ENCODE measurements at regions not wholly inside any gene's neighbourhood (a gene's known extent, or its start where the extent isn't known, plus 50 kb on each side); places are given as distances from the start of the nearest gene placed in this dataset.
A peak's percentile ranks its signal among the peaks of the same experiment; 100 is the strongest.

DNA sequence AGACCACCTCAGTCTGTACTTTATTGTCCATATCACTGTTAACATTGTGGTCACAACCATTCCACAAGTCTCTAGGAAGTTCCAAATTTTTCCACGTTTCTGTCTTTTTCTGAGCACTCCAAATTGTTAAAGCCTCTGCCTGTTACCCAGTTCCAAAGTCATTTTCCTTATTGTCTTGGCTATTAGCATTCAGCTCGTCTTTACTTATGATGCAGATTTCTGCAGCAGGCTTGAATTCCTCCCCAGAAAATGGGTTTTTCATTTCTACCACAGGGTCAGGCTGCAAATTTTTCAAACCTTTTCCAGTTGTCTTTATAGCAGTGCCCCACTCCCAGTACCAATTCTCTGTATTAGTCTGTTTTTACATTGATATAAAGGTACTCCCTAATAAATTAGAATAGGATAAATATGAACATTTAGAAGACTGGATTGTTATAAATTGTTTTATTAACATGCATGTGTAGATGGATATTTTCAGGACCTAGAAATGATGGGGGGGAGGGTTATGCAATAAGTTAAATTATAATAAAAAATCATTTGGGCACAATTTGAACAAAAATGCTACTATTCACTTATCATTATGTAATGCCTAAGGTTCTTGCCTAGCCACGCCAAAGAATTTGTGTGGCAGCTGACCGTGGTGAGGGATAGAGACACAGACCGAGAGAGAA is 595.3 kb upstream of the ADGRB3 start:
- intact Hi-C loops (cut with micrococcal nuclease) (no loop called here), in situ Hi-C loops (cut with MboI) (loop anchor here (5.0 kb wide), 1 partner anchor 152 kb away; no protein-coding TSS in a partner anchor)
- Histone ChIP-seq H4K20me1 (replicated peaks; ENCODE audit: control insufficient read depth, insufficient read depth, low read length) (no peaks in the 10 kb centered on the region), H3K9me3 (replicated peaks; ENCODE audit: control insufficient read depth, insufficient read depth, low read depth, low read length) (peaks cover 3% of the 10 kb centered on the region; the same call in 1 of the 2 replicates), H2AFZ (ENCODE audit: low read depth, low read length) (peak overlapping the region; percentile 73), H3K9ac (ENCODE audit: insufficient read depth in 1 of 2, low read depth in 2 of 2, low read length in 2 of 2) (peak overlapping the region; percentile 84 to 95; a peak in 3 of 4 replicates), H3K4me2 (ENCODE audit: insufficient read depth, low read length) (peak overlapping the region; percentile 82), H3K36me3 (ENCODE audit: control insufficient read depth, insufficient read depth, low read length) (no peaks in the 10 kb centered on the region), H3K79me2 (ENCODE audit: control insufficient read depth, insufficient read depth, low read length) (peaks cover 59% of the 10 kb centered on the region), H3K27ac (ENCODE audit: extremely low read depth, low read depth, low read length) (peak overlapping the region; percentile 97), H3K4me3 (peak overlapping the region; percentile 60), H3K9me1 (ENCODE audit: control insufficient read depth, insufficient read depth, low read length) (no peaks in the 10 kb centered on the region), H3K27me3 (ENCODE audit: control insufficient read depth in 2 of 2, insufficient read depth in 2 of 2, low read length in 2 of 2) (no peaks in the 10 kb centered on the region), H3K4me1 (replicated peaks in 1 of 2; ENCODE audit: control insufficient read depth in 2 of 2, insufficient read depth in 2 of 2, low read length in 2 of 2) (peaks cover 0 to 4% of the 10 kb centered on the region in 2 experiments; a peak in 3 of 5 replicates)
- DNase-seq (ENCODE audit: extremely low read depth in 1 of 4, low spot score in 3 of 4) (no peak), FAIRE-seq (no peak), ATAC-seq (peak; percentile 0; the same call in 1 of the 3 replicates)
- CTCF ChIA-PET (ENCODE audit: low intra/inter-chr PET ratio), result no interaction called here
- whole genome bisulfite sequencing (ENCODE audit: insufficient coverage, low coverage, missing lambda C conversion rate), result 0% methylated on average over 5 of the region's 5 CpGs
- BruUV-seq (replicated peaks), result TSS peak; percentile 76
- POLR2A ChIA-PET, result interaction anchor here (1.2 to 2.0 kb wide), 2 partner anchors 11 to 13 kb away, joined by 5 to 9 read pairs; no protein-coding TSS in a partner anchor
- peak; percentile 15 for TF ChIP-seq DACH1 (IDR thresholded peaks at IDR 0.05; ENCODE audit: partially characterized antibody)
- no peak for TF ChIP-seq ESRRA (IDR thresholded peaks at IDR 0.05; ENCODE audit: borderline replicate concordance, low read depth)
- no peak for TF ChIP-seq KAT7 (CRISPR knock-in tag; IDR thresholded peaks at IDR 0.05; ENCODE audit: borderline replicate concordance)
- TF ChIP-seq, protein P1, sequence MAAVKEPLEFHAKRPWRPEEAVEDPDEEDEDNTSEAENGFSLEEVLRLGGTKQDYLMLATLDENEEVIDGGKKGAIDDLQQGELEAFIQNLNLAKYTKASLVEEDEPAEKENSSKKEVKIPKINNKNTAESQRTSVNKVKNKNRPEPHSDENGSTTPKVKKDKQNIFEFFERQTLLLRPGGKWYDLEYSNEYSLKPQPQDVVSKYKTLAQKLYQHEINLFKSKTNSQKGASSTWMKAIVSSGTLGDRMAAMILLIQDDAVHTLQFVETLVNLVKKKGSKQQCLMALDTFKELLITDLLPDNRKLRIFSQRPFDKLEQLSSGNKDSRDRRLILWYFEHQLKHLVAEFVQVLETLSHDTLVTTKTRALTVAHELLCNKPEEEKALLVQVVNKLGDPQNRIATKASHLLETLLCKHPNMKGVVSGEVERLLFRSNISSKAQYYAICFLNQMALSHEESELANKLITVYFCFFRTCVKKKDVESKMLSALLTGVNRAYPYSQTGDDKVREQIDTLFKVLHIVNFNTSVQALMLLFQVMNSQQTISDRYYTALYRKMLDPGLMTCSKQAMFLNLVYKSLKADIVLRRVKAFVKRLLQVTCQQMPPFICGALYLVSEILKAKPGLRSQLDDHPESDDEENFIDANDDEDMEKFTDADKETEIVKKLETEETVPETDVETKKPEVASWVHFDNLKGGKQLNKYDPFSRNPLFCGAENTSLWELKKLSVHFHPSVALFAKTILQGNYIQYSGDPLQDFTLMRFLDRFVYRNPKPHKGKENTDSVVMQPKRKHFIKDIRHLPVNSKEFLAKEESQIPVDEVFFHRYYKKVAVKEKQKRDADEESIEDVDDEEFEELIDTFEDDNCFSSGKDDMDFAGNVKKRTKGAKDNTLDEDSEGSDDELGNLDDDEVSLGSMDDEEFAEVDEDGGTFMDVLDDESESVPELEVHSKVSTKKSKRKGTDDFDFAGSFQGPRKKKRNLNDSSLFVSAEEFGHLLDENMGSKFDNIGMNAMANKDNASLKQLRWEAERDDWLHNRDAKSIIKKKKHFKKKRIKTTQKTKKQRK (IDR thresholded peaks at IDR 0.05; ENCODE audit: borderline replicate concordance, low read depth, low read length), result no peak
- TF ChIP-seq SETDB1 (IDR thresholded peaks at IDR 0.05; ENCODE audit: low read length), result no peak
- TF ChIP-seq, protein P2, sequence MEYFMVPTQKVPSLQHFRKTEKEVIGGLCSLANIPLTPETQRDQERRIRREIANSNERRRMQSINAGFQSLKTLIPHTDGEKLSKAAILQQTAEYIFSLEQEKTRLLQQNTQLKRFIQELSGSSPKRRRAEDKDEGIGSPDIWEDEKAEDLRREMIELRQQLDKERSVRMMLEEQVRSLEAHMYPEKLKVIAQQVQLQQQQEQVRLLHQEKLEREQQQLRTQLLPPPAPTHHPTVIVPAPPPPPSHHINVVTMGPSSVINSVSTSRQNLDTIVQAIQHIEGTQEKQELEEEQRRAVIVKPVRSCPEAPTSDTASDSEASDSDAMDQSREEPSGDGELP (CRISPR knock-in tag; IDR thresholded peaks at IDR 0.05; ENCODE audit: borderline replicate concordance), result no peak
- no peak for TF ChIP-seq POLR2H (tag; IDR thresholded peaks at IDR 0.05; ENCODE audit: low read depth)
- TF ChIP-seq PYGO2 (tag; IDR thresholded peaks at IDR 0.05), result no peak
- no peak for TF ChIP-seq HDGF (IDR thresholded peaks at IDR 0.05)
- TF ChIP-seq EWSR1 (IDR thresholded peaks at IDR 0.05; ENCODE audit: borderline replicate concordance, low read depth, partially characterized antibody), result no peak
- TF ChIP-seq MXI1 (IDR thresholded peaks at IDR 0.05; ENCODE audit: low read depth, low read length), result no peak
- no peak for TF ChIP-seq ZNF232 (CRISPR knock-in tag; IDR thresholded peaks at IDR 0.05)
- TF ChIP-seq, protein P3, sequence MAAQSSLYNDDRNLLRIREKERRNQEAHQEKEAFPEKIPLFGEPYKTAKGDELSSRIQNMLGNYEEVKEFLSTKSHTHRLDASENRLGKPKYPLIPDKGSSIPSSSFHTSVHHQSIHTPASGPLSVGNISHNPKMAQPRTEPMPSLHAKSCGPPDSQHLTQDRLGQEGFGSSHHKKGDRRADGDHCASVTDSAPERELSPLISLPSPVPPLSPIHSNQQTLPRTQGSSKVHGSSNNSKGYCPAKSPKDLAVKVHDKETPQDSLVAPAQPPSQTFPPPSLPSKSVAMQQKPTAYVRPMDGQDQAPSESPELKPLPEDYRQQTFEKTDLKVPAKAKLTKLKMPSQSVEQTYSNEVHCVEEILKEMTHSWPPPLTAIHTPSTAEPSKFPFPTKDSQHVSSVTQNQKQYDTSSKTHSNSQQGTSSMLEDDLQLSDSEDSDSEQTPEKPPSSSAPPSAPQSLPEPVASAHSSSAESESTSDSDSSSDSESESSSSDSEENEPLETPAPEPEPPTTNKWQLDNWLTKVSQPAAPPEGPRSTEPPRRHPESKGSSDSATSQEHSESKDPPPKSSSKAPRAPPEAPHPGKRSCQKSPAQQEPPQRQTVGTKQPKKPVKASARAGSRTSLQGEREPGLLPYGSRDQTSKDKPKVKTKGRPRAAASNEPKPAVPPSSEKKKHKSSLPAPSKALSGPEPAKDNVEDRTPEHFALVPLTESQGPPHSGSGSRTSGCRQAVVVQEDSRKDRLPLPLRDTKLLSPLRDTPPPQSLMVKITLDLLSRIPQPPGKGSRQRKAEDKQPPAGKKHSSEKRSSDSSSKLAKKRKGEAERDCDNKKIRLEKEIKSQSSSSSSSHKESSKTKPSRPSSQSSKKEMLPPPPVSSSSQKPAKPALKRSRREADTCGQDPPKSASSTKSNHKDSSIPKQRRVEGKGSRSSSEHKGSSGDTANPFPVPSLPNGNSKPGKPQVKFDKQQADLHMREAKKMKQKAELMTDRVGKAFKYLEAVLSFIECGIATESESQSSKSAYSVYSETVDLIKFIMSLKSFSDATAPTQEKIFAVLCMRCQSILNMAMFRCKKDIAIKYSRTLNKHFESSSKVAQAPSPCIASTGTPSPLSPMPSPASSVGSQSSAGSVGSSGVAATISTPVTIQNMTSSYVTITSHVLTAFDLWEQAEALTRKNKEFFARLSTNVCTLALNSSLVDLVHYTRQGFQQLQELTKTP (IDR thresholded peaks at IDR 0.05; ENCODE audit: low read depth in 1 of 2, partially characterized antibody in 2 of 2), result no peak

Measured in K562 (cell line).